ENCODE measurements at regions not wholly inside any gene's neighbourhood (a gene's known extent, or its start where the extent isn't known, plus 50 kb on each side); places are given as distances from the start of the nearest gene placed in this dataset.

- Histone ChIP-seq H3K4me3 (no peak overlapping the region), H3K36me3 (no peaks in the 10 kb centered on the region), H3K27me3 (no peaks in the 10 kb centered on the region), H3K27ac (no peak overlapping the region), H3K4me1 (no peaks in the 10 kb centered on the region), H3K9me3 (peaks cover 8% of the 10 kb centered on the region)
- intact Hi-C loops (cut with DNase I): no loop called here
- TF ChIP-seq CTCF (IDR thresholded peaks at IDR 0.05): no peak
- no peak for TF ChIP-seq POLR2AphosphoS5 (IDR thresholded peaks at IDR 0.05; ENCODE audit: insufficient read depth in 1 of 2, low read depth in 1 of 2)
- no peak for TF ChIP-seq POLR2A (IDR thresholded peaks at IDR 0.05)
- DNase-seq (ENCODE audit: extremely low spot score in 2 of 2): no peak
Measured at GRCh38 chr15:39013262-39013661, 448.6 kb upstream of the RASGRP1 start.

- no peak for TF ChIP-seq POLR2AphosphoS5 (IDR thresholded peaks at IDR 0.05; ENCODE audit: insufficient read depth in 1 of 2, low read depth in 1 of 2)
- TF ChIP-seq CTCF (IDR thresholded peaks at IDR 0.05): no peak
- TF ChIP-seq POLR2A (IDR thresholded peaks at IDR 0.05): no peak
- intact Hi-C loops (cut with DNase I): no loop called here
- no peak for DNase-seq (ENCODE audit: extremely low spot score in 2 of 2)
- Histone ChIP-seq H3K4me3 (no peak overlapping the region), H3K27me3 (no peaks in the 10 kb centered on the region), H3K27ac (no peak overlapping the region), H3K4me1 (no peaks in the 10 kb centered on the region), H3K9me3 (peaks cover 5% of the 10 kb centered on the region), H3K36me3 (no peaks in the 10 kb centered on the region)
Measured at GRCh38 chr15:39014682-39015081, 450.1 kb upstream of the RASGRP1 start.

GRCh38 chr15:39016706-39017105 is 452.1 kb upstream of the RASGRP1 start:
- Histone ChIP-seq H3K9me3 (no peaks in the 10 kb centered on the region), H3K36me3 (no peaks in the 10 kb centered on the region), H3K27me3 (no peaks in the 10 kb centered on the region), H3K4me3 (no peak overlapping the region), H3K27ac (no peak overlapping the region), H3K4me1 (no peaks in the 10 kb centered on the region)
- intact Hi-C loops (cut with DNase I): no loop called here
- no peak for TF ChIP-seq POLR2A (IDR thresholded peaks at IDR 0.05)
- TF ChIP-seq POLR2AphosphoS5 (IDR thresholded peaks at IDR 0.05; ENCODE audit: insufficient read depth in 1 of 2, low read depth in 1 of 2): no peak
- no peak for TF ChIP-seq CTCF (IDR thresholded peaks at IDR 0.05)
- DNase-seq (ENCODE audit: extremely low spot score in 2 of 2): no peak

GRCh38 chr15:39018966-39019365 is 454.4 kb upstream of the RASGRP1 start:
- Histone ChIP-seq H3K4me3 (no peak overlapping the region), H3K4me1 (no peaks in the 10 kb centered on the region), H3K27me3 (no peaks in the 10 kb centered on the region), H3K36me3 (no peaks in the 10 kb centered on the region), H3K27ac (no peak overlapping the region), H3K9me3 (no peaks in the 10 kb centered on the region)
- TF ChIP-seq CTCF (IDR thresholded peaks at IDR 0.05) (no peak), POLR2AphosphoS5 (IDR thresholded peaks at IDR 0.05; ENCODE audit: insufficient read depth in 1 of 2, low read depth in 1 of 2) (no peak), POLR2A (IDR thresholded peaks at IDR 0.05) (no peak)
- DNase-seq (ENCODE audit: extremely low spot score in 2 of 2): no peak
- intact Hi-C loops (cut with DNase I): no loop called here

GRCh38 chr15:39021341-39021740 is 456.7 kb upstream of the RASGRP1 start:
- Histone ChIP-seq H3K9me3 (no peaks in the 10 kb centered on the region), H3K27ac (no peak overlapping the region), H3K4me1 (no peaks in the 10 kb centered on the region), H3K4me3 (no peak overlapping the region), H3K36me3 (no peaks in the 10 kb centered on the region), H3K27me3 (no peaks in the 10 kb centered on the region)
- no peak for DNase-seq (ENCODE audit: extremely low spot score in 2 of 2)
- intact Hi-C loops (cut with DNase I): no loop called here
- TF ChIP-seq CTCF (IDR thresholded peaks at IDR 0.05) (no peak), POLR2AphosphoS5 (IDR thresholded peaks at IDR 0.05; ENCODE audit: insufficient read depth in 1 of 2, low read depth in 1 of 2) (no peak), POLR2A (IDR thresholded peaks at IDR 0.05) (no peak)

Measured in vagina (tissue), 2 donors.